ENCODE measurements at regions not wholly inside any gene's neighbourhood (a gene's known extent, or its start where the extent isn't known, plus 50 kb on each side); places are given as distances from the start of the nearest gene placed in this dataset.

GRCh38 chr2:19846567-19846966 lies 55.2 kb downstream of the TTC32 start:
- DNase-seq: no peak

- DNase-seq: no peak
Measured at GRCh38 chr2:19846030-19846429, 55.8 kb downstream of the TTC32 start.

GRCh38 chr2:19845323-19845920 lies 56.4 kb downstream of the TTC32 start:
- DNase-seq: no peak

GRCh38 chr2:19844750-19845149 lies 57.0 kb downstream of the TTC32 start:
- no peak for DNase-seq

- DNase-seq: no peak
Measured at GRCh38 chr2:19843992-19844515, 57.7 kb downstream of the TTC32 start.

- DNase-seq: no peak
Measured at GRCh38 chr2:19841918-19842693, 59.7 kb downstream of the TTC32 start.

GRCh38 chr2:19839438-19839837 lies 62.3 kb downstream of the TTC32 start:
- no peak for DNase-seq

- no peak for DNase-seq
Measured at GRCh38 chr2:19838616-19839015, 63.2 kb downstream of the TTC32 start.

- DNase-seq: no peak
Measured at GRCh38 chr2:19837235-19837766, 64.5 kb downstream of the TTC32 start.

GRCh38 chr2:19835781-19836281 lies 66.0 kb downstream of the TTC32 start:
- DNase-seq: no peak

- DNase-seq: no peak
Measured at GRCh38 chr2:19833978-19834377, 67.8 kb downstream of the TTC32 start.

GRCh38 chr2:19829672-19830071 lies 72.1 kb downstream of the TTC32 start:
- no peak for DNase-seq

GRCh38 chr2:19826874-19827273 lies 74.9 kb downstream of the TTC32 start:
- DNase-seq: no peak

GRCh38 chr2:19823507-19823906 lies 78.3 kb downstream of the TTC32 start:
- no peak for DNase-seq

GRCh38 chr2:19819097-19820065 lies 82.4 kb downstream of the TTC32 start:
- DNase-seq: no peak

GRCh38 chr2:19818543-19818942 lies 83.2 kb downstream of the TTC32 start:
- DNase-seq: no peak

GRCh38 chr2:19818039-19818438 lies 83.7 kb downstream of the TTC32 start:
- DNase-seq: no peak

- no peak for DNase-seq
Measured at GRCh38 chr2:19815746-19816145, 86.0 kb downstream of the TTC32 start.

GRCh38 chr2:19812166-19812565 lies 89.6 kb downstream of the TTC32 start:
- DNase-seq: no peak

GRCh38 chr2:19811186-19811585 lies 90.6 kb downstream of the TTC32 start:
- DNase-seq: no peak

- no peak for DNase-seq
Measured at GRCh38 chr2:19810637-19811036, 91.1 kb downstream of the TTC32 start.

GRCh38 chr2:19810148-19810547 lies 91.6 kb downstream of the TTC32 start:
- no peak for DNase-seq

- no peak for DNase-seq
Measured at GRCh38 chr2:19809206-19809605, 92.6 kb downstream of the TTC32 start.
